Left cardiac atrium (tissue), 4 donors: ENCODE measurements at regions not wholly inside any gene's neighbourhood (a gene's known extent, or its start where the extent isn't known, plus 50 kb on each side); places are given as distances from the start of the nearest gene placed in this dataset.
"Not testable (repeated sequence)": the region's sequence is repeated elsewhere in the genome, so short reads cannot be mapped to it uniquely, and the experiment has no call there.

ENCODE experiments used
- ATAC-seq, 2 donors: fragments of 200-7000 bp; cut with Tn5 transposase; one replicate each; pipeline ENCODE4 v1.9.1; 2020; ENCODE audit warnings: mild to moderate bottlenecking in 2 of 2, moderate library complexity in 2 of 2
- DNase-seq: peaks from one replicate; pipeline ENCODE4 v3.0.0-alpha.2; 2020
- intact Hi-C, 2 donors: fragments of 100-400 bp; cut with DNase I; formaldehyde crosslinking; loops; one replicate each; pipeline versions ENCODE4 v1.14.1 to v1.15.1; 2022 to 2023
- donor health status: DM: no; HTN: yes; CAD: no.
- donor health status: DM: no; HTN: yes; CAD: no; lungs with severe emphysema.
- donor health status: DM: yes; HTN: yes; CAD: no.
- donor health status: Dilated cardiomyopathy.

DNA sequence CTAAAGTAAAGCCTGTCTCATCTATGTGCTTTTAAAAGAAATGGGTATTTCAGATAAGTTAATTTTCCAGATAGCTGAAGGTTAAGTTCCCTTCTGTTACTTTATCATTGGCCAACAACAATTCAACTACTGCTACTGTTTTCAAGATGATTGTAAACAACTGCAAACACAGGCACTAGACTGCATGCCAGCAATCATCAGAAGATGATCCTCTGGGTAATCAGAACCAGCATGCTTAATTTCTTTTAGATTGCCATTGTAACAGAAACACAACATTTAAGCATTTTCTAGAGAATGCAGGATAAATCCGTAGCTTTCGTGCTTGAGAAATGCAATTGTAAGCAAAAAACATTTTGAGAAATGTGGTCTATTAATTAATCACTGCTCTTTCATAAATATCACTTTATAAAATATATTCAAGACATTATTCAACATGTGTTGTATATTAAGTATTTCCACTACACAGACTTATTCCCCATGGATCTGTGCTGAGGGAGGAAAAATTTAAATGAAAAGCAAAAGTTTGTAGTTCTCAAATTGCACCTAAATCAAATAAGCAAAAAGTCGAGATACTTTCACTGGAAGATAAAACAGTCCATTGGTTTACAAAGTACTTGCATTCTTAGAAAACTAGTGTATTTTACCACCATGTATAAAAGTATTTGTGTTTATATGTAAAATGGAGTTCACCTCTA lies 133.7 kb downstream of the ATL2 start:
- intact Hi-C loops = no loop called here
- DNase-seq (no peak), ATAC-seq (no peak)

DNA sequence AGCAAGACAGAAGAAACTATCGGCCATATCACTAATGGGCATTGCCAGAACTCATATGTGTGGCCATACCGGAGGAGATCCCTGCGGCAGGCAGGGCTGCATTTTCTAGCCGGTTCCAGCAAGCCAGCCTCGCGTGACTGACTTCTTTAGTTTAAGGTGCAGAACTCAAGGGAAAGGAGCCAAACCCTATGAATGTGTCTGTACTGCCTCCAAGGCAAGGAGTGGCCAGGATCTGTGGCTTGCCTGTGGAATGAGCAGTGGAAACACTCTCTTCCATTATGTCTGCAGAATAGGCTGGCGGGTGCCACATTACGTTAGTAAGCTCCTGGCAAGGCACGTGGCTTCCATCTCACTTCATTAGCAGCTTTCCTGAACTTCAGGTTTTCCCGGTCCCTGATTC lies 137.6 kb downstream of the ATL2 start:
- no peak for ATAC-seq
- intact Hi-C loops = no loop called here

GRCh38 chr2:38238705-38239104 lies 138.4 kb downstream of the ATL2 start:
- DNase-seq, ATAC-seq, intact Hi-C loops: not testable (repeated sequence)

More for the DNA sequence above, 137.6 kb downstream of the ATL2 start:
- DNase-seq = no peak

- no peak for ATAC-seq
- intact Hi-C loops = no loop called here
- no peak for DNase-seq
Observed at GRCh38 chr2:38237311-38237710, 139.8 kb downstream of the ATL2 start.

- intact Hi-C loops = no loop called here
- ATAC-seq (peak in 1 of 2 donors; percentile 93), DNase-seq (no peak)
Observed at GRCh38 chr2:38233231-38233983, 143.7 kb downstream of the ATL2 start.

DNA sequence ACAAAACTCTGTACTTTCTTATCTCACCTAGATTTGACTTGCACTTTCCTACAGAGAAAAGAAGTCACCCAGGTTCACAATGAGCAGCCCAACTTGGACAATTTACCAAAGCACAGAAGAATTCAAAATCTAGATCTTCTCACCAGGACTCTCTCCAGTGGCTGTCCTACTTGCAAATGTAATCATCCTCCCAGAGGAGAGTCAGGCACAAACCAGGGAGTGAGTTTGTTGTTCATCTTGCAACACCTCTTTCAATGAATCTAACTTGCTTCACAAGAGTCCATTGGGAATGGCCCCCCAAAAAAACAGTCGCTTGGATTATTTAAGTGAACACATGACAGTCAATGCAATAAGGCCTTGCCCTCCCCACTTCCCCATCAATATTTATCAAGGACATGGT lies 144.6 kb downstream of the ATL2 start:
- no peak for ATAC-seq
- DNase-seq = no peak
- intact Hi-C loops = no loop called here

DNA sequence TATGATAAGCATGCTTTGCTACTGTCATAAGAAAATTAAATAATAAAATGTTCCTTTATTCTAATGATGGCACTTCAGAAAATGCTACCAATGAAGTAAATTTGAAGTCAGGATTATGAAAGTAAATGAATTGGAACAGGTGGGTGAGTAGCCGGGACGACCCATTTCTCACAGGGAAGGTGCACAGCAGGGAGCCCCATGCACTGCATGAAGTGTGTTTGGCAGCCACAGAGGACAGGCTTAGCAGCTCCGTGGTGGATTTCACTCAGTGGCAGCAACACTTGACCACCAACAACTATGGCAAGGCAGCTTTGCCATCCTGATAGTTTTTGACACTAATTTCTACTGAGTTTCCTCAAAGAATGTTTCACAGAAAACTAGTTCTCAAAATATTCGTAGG lies 146.3 kb downstream of the ATL2 start:
- ATAC-seq = no peak
- intact Hi-C loops = no loop called here

DNA sequence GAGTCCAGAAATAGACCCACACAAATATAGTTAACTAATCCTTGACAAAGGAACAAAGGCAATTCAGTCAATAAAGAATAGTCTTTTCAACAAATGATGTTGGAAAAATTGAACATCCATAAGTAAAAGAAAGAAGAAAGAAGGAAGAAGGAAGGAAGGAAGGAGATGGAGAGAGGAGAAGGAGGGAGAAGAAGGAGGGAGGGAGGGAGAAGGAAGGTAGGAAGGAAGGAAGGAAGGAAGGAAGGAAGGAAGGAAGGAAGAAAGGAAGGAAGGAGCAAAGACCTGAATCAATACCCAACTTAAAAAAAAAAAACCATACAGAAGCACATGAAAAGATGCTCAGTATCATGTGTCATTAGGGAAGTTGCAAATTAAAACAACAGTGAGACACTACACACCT lies 148.3 kb downstream of the ATL2 start:
- ATAC-seq (no peak), DNase-seq (no peak)
- intact Hi-C loops = no loop called here

More for the DNA sequence above, 146.3 kb downstream of the ATL2 start:
- DNase-seq = no peak

- intact Hi-C loops = no loop called here
- DNase-seq (no peak), ATAC-seq (no peak)
Observed at GRCh38 chr2:38224821-38225437, 149.0 kb upstream of the CYP1B1 start.

- intact Hi-C loops = no loop called here
- ATAC-seq = no peak
- no peak for DNase-seq
Observed at GRCh38 chr2:38224181-38224580, 148.2 kb upstream of the CYP1B1 start.

DNA sequence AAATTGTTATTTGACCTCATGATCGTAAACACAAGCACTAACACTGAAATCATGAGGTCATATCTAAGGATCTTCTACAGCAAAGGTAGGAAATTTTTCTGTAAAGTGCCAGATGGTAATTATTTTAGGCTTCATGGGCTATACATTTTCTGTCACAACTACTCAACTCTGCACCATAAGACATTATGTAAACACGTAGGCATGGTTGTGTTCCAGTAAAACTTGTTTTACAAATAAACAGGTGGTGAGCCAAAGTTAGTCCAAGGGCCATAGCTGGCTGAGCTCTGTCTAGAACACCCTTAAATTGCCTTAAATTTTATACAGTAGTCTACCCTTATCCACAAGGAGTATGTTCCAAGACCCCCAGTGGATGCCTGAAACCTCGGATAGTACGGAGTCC lies 147.3 kb upstream of the CYP1B1 start:
- no peak for DNase-seq
- ATAC-seq = no peak
- intact Hi-C loops = no loop called here

- intact Hi-C loops = no loop called here
- no peak for ATAC-seq
- no peak for DNase-seq
Observed at GRCh38 chr2:38220164-38220563, 144.2 kb upstream of the CYP1B1 start.

- intact Hi-C loops = no loop called here
- no peak for ATAC-seq
Observed at GRCh38 chr2:38218995-38219394, 143.0 kb upstream of the CYP1B1 start.

DNA sequence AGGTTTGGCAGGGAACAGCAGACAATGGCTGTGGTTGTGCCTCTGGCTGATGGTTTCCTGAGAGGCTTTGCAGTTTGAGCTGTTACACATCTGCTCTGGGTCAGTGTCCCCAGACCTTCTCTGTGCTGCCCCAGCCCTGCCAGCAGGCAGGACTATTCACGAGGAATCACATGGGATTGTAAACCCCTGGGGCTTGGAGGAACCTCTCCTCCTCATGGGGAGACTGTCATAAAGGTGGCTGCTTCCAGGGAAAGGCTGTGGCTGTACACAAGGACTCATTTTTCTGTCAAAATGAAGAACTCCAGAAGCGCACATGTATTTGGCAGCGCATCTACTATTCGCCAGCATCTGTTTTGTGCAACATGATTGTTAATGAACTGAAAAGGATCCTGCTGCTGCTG lies 142.6 kb upstream of the CYP1B1 start:
- ATAC-seq (peak; percentile 38 to 45), DNase-seq (no peak)
- intact Hi-C loops = no loop called here

More at GRCh38 chr2:38218995-38219394, 143.0 kb upstream of the CYP1B1 start:
- DNase-seq = no peak

DNA sequence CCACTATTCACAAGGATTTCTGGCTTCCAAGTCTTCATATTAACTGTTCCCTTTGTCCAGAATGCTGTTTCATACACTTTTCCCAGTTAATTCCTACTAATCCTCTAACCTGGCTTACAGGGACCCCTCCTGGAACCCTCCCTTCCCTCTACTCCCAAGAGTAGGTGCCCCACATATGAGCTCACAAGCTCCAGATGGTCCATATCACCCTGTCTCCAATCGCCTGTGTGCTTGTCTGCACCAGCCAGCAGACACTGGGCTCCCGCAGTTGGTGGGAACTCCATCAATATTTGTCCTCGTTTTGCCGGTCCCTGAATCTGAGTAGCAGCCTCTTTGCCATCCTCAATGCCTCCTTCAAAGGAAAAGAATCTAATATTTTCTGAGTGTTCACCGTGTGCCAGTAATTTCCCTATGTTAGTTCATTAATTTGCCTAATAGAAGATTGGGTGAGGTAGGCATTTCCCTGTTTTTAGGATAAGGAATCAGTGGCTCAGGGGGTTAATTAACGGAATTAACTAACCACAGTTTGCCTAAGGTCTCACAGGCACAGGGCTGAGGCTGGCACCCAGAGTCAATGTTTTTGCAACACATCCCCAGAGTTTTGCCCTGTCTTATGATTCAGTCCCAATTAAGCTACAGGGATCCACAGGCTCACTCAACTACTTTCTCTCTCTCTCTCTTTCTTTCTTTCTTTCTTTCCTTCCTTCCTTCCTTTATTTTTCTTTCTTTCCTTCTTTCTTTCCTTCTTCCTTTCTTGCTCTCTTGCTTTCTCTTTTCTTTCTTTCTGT lies 141.6 kb upstream of the CYP1B1 start:
- peak; percentile 41 to 47 for ATAC-seq
- intact Hi-C loops = no loop called here
- no peak for DNase-seq

GRCh38 chr2:38216886-38217285 lies 140.9 kb upstream of the CYP1B1 start:
- DNase-seq (no peak), ATAC-seq (no peak)
- intact Hi-C loops = no loop called here

GRCh38 chr2:38215993-38216392 lies 140.0 kb upstream of the CYP1B1 start:
- DNase-seq (no peak), ATAC-seq (peak in 1 of 2 donors; percentile 16)
- intact Hi-C loops = no loop called here

DNA sequence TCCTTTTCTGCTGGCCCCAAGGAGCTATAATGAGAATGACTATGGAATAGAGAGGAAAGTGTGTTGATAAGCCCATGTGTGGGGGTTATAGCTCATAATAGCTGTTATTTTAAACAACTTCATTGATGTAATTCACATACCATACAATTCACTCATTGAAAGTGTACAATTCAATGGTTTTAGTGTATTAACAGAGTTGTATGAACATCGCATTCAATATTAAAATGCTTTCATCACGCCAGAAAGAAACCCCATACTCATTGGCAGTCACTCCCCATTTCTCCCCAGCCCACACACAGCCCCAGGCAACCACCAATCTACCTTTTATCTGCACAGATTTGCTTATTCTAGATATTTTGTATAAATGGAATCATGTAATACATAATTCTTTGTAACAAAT lies 139.6 kb upstream of the CYP1B1 start:
- no peak for DNase-seq
- ATAC-seq = no peak
- intact Hi-C loops = no loop called here

- ATAC-seq (no peak), DNase-seq (no peak)
- intact Hi-C loops = no loop called here
Observed at GRCh38 chr2:38214209-38214717, 138.3 kb upstream of the CYP1B1 start.
